NT2/D1 (cell line): ENCODE measurements at regions not wholly inside any gene's neighbourhood (a gene's known extent, or its start where the extent isn't known, plus 50 kb on each side); places are given as distances from the start of the nearest gene placed in this dataset.

Source experiments
- SUZ12 ChIP-seq: IDR thresholded peaks from 2 replicates; pipeline ENCODE4 v1.6.1; 2011; ENCODE audit not compliant: insufficient read length, insufficient read depth; ENCODE audit errors: extremely low read depth
- YY1 ChIP-seq: IDR thresholded peaks from 2 replicates; pipeline ENCODE4 v1.6.1; 2011; ENCODE audit not compliant: insufficient read length, insufficient read depth
- ZNF274 ChIP-seq: IDR thresholded peaks from 2 replicates; pipeline ENCODE4 v1.6.1; 2011; ENCODE audit warnings: mild to moderate bottlenecking, low read depth, low read length

DNA sequence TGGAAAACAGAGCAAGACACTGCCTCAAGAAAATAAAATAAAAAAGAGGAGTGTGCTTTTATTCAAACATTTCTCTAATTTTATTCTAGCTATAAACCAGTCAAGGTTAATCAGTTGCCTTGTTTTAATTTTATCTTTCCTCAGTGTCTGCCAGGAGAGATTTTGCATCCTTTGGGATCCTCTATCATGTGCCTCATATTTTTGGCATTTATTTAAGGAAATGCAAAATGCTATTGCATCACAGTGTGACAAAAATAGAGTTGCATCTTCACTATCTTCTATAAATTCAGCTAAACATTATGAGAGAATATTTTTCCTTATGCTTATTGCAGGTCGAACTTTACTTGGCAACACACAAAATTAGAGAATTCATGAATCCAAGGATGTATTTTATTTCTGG, 639.0 kb upstream of the KLF12 start:
- TF ChIP-seq ZNF274, result no peak
- no peak for TF ChIP-seq SUZ12
- TF ChIP-seq YY1, result no peak
